WTC11 (cell line): ENCODE measurements at regions not wholly inside any gene's neighbourhood (a gene's known extent, or its start where the extent isn't known, plus 50 kb on each side); places are given as distances from the start of the nearest gene placed in this dataset.

Experiments
- ATAC-seq: fragments of 200-7000 bp; cut with Tn5 transposase; 2 replicates; pipeline ENCODE4 v1.10.0; 2021; ENCODE audit warnings: mild to moderate bottlenecking, moderate library complexity
- CTCF ChIA-PET: fragments of 300-600 bp; sonication (Branson Sonifier 250); formaldehyde crosslinking; loops from one replicate; lab custom pipeline; 2021; ENCODE audit warnings: antibody characterized with exemption; lab: Charles Lee
- POLR2A ChIA-PET: fragments of 350-600 bp; sonication (Branson Sonifier 250); formaldehyde crosslinking; loops from one replicate; lab custom pipeline; 2021; ENCODE audit warnings: antibody characterized with exemption; lab: Charles Lee
- DNase-seq: peaks from one replicate; pipeline ENCODE4 v3.0.0; 2021; ENCODE audit warnings: low spot score
- H3K27ac Mint-ChIP-seq: 2 replicates; pipeline ENCODE4 v1.8.0; 2021; ENCODE audit warnings: mixed read lengths
- H3K27me3 Mint-ChIP-seq: 2 replicates; pipeline ENCODE4 v1.8.0; 2021; ENCODE audit warnings: low read depth, mild to moderate bottlenecking, moderate library complexity, mixed read lengths
- H3K36me3 Mint-ChIP-seq: 2 replicates; pipeline ENCODE4 v1.8.0; 2021; ENCODE audit warnings: mixed read lengths
- H3K4me1 Mint-ChIP-seq: 2 replicates; pipeline ENCODE4 v1.8.0; 2022; ENCODE audit warnings: mixed read lengths
- H3K4me3 Mint-ChIP-seq: 2 replicates; pipeline ENCODE4 v1.8.0; 2021; ENCODE audit warnings: mild to moderate bottlenecking, moderate library complexity, mixed read lengths
- H3K9me3 Mint-ChIP-seq: 2 replicates; pipeline ENCODE4 v1.8.0; 2021; ENCODE audit warnings: mixed read lengths
- CREB1 ChIP-seq: sonication (generic); formaldehyde crosslinking; IDR thresholded peaks from 2 replicates; pipeline ENCODE4 v1.8.0; 2023; ENCODE audit warnings: mild to moderate bottlenecking, missing genetic modification reagents
- EMX1 ChIP-seq: fragments of 250-450 bp; sonication (Bioruptor Pico); IDR thresholded peaks from 2 replicates; pipeline ENCODE4 v1.8.0; 2021; ENCODE audit warnings: mild to moderate bottlenecking
- FOXJ3 ChIP-seq: sonication (generic); formaldehyde crosslinking; IDR thresholded peaks from 2 replicates; pipeline ENCODE4 v1.9.0; 2021; ENCODE audit warnings: missing genetic modification reagents, mild to moderate bottlenecking, borderline replicate concordance
- GABPB1 ChIP-seq: sonication (generic); formaldehyde crosslinking; IDR thresholded peaks from 2 replicates; pipeline ENCODE4 v1.8.1; 2023; ENCODE audit warnings: mild to moderate bottlenecking, missing genetic modification reagents
- IRF1 ChIP-seq: sonication (generic); formaldehyde crosslinking; IDR thresholded peaks from 2 replicates; pipeline ENCODE4 v1.8.0; 2023; ENCODE audit warnings: missing genetic modification reagents
- IRF2 ChIP-seq: sonication (generic); formaldehyde crosslinking; IDR thresholded peaks from 2 replicates; pipeline ENCODE4 v1.8.0; 2022; ENCODE audit warnings: low read depth, missing genetic modification reagents, borderline replicate concordance
- JAZF1 ChIP-seq: fragments of 250-450 bp; sonication (Bioruptor Pico); IDR thresholded peaks from 2 replicates; pipeline ENCODE4 v1.9.0; 2021; ENCODE audit warnings: moderate library complexity, mild to moderate bottlenecking, inconsistent platforms
- KAT7 ChIP-seq: sonication (generic); formaldehyde crosslinking; IDR thresholded peaks from 2 replicates; pipeline ENCODE4 v1.8.1; 2023; ENCODE audit warnings: missing genetic modification reagents, mild to moderate bottlenecking, borderline replicate concordance
- MYBL2 ChIP-seq: sonication (generic); formaldehyde crosslinking; IDR thresholded peaks from 2 replicates; pipeline ENCODE4 v1.8.1; 2023; ENCODE audit warnings: mild to moderate bottlenecking, moderate library complexity, missing genetic modification reagents
- NFE2L1 ChIP-seq: sonication (generic); formaldehyde crosslinking; IDR thresholded peaks from 2 replicates; pipeline ENCODE4 v1.8.1; 2023; ENCODE audit warnings: missing genetic modification reagents
- NR3C1 ChIP-seq: sonication (generic); formaldehyde crosslinking; conservative IDR thresholded peaks from 2 replicates; pipeline ENCODE4 v1.8.1; 2023; ENCODE audit warnings: low read depth, mild to moderate bottlenecking, missing genetic modification reagents
- OVOL2 ChIP-seq: fragments of 250-450 bp; sonication (Bioruptor Pico); IDR thresholded peaks from 2 replicates; pipeline ENCODE4 v1.9.0; 2021; ENCODE audit warnings: mild to moderate bottlenecking, borderline replicate concordance
- SMAD3 ChIP-seq: sonication (generic); formaldehyde crosslinking; IDR thresholded peaks from 2 replicates; pipeline ENCODE4 v1.8.0; 2022; ENCODE audit warnings: missing genetic modification reagents, mild to moderate bottlenecking, borderline replicate concordance
- TCF7 ChIP-seq: sonication (generic); formaldehyde crosslinking; IDR thresholded peaks from 2 replicates; pipeline ENCODE4 v1.8.0; 2022; ENCODE audit warnings: mild to moderate bottlenecking, low read depth, missing genetic modification reagents, moderate library complexity
- TEAD4 ChIP-seq: sonication (generic); formaldehyde crosslinking; IDR thresholded peaks from 2 replicates; pipeline ENCODE4 v1.8.0; 2022; ENCODE audit warnings: mild to moderate bottlenecking, missing genetic modification reagents
- TP53 ChIP-seq: sonication (generic); formaldehyde crosslinking; IDR thresholded peaks from 2 replicates; pipeline ENCODE4 v1.8.1; 2023; ENCODE audit warnings: mild to moderate bottlenecking, missing genetic modification reagents
- ZNF121 ChIP-seq: sonication (generic); formaldehyde crosslinking; IDR thresholded peaks from 2 replicates; pipeline ENCODE4 v1.8.0; 2023; ENCODE audit warnings: missing genetic modification reagents
- ZNF219 ChIP-seq: sonication (generic); formaldehyde crosslinking; IDR thresholded peaks from 2 replicates; pipeline ENCODE4 v1.8.0; 2023; ENCODE audit warnings: missing genetic modification reagents, mild to moderate bottlenecking, borderline replicate concordance
- ZNF317 ChIP-seq: sonication (generic); formaldehyde crosslinking; IDR thresholded peaks from 2 replicates; pipeline ENCODE4 v1.8.1; 2023; ENCODE audit warnings: low read depth, mild to moderate bottlenecking, moderate library complexity, missing genetic modification reagents, borderline replicate concordance
- ZNF416 ChIP-seq: fragments of 250-450 bp; sonication (Bioruptor Pico); IDR thresholded peaks from 2 replicates; pipeline ENCODE4 v1.9.0; 2021; ENCODE audit warnings: mild to moderate bottlenecking, inconsistent platforms
- ZNF425 ChIP-seq: fragments of 250-450 bp; sonication (Bioruptor Pico); conservative IDR thresholded peaks from 2 replicates; pipeline ENCODE4 v1.9.0; 2021; ENCODE audit warnings: mild to moderate bottlenecking
- TF ChIP-seq, protein P1 (sequence below): fragments of 250-450 bp; sonication (Bioruptor Pico); IDR thresholded peaks from 2 replicates; pipeline ENCODE4 v1.8.0; 2021; ENCODE audit warnings: mild to moderate bottlenecking
- TF ChIP-seq, protein P2 (sequence below): fragments of 200-600 bp; IDR thresholded peaks from 2 replicates; pipeline ENCODE4 v1.8.0; 2022; ENCODE audit warnings: antibody characterized with exemption
- TF ChIP-seq, protein P3 (sequence below): sonication (generic); formaldehyde crosslinking; IDR thresholded peaks from 2 replicates; pipeline ENCODE4 v1.8.1; 2022; ENCODE audit warnings: mild to moderate bottlenecking, missing genetic modification reagents, moderate library complexity, borderline replicate concordance
- TF ChIP-seq, protein P4 (sequence below): sonication (generic); formaldehyde crosslinking; conservative IDR thresholded peaks from 2 replicates; pipeline ENCODE4 v1.8.1; 2022; ENCODE audit warnings: mild to moderate bottlenecking, missing genetic modification reagents

GRCh38 chr17:69724238-69724637 is 309.7 kb downstream of the MAP2K6 start:
- DNase-seq (no peak), ATAC-seq (no peak)
- no peaks in the 10 kb centered on the region for H3K9me3 Mint-ChIP-seq
- no peaks in the 10 kb centered on the region for H3K27me3 Mint-ChIP-seq
- no peak for TF ChIP-seq IRF1
- TF ChIP-seq SMAD3 (CRISPR knock-in tag) = no peak
- no peak for TF ChIP-seq ZNF416 (CRISPR knock-in tag)
- TF ChIP-seq TP53 (CRISPR knock-in tag) = no peak
- TF ChIP-seq, protein P1, sequence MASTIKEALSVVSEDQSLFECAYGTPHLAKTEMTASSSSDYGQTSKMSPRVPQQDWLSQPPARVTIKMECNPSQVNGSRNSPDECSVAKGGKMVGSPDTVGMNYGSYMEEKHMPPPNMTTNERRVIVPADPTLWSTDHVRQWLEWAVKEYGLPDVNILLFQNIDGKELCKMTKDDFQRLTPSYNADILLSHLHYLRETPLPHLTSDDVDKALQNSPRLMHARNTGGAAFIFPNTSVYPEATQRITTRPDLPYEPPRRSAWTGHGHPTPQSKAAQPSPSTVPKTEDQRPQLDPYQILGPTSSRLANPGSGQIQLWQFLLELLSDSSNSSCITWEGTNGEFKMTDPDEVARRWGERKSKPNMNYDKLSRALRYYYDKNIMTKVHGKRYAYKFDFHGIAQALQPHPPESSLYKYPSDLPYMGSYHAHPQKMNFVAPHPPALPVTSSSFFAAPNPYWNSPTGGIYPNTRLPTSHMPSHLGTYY (CRISPR knock-in tag) = no peak
- TF ChIP-seq, protein P2, sequence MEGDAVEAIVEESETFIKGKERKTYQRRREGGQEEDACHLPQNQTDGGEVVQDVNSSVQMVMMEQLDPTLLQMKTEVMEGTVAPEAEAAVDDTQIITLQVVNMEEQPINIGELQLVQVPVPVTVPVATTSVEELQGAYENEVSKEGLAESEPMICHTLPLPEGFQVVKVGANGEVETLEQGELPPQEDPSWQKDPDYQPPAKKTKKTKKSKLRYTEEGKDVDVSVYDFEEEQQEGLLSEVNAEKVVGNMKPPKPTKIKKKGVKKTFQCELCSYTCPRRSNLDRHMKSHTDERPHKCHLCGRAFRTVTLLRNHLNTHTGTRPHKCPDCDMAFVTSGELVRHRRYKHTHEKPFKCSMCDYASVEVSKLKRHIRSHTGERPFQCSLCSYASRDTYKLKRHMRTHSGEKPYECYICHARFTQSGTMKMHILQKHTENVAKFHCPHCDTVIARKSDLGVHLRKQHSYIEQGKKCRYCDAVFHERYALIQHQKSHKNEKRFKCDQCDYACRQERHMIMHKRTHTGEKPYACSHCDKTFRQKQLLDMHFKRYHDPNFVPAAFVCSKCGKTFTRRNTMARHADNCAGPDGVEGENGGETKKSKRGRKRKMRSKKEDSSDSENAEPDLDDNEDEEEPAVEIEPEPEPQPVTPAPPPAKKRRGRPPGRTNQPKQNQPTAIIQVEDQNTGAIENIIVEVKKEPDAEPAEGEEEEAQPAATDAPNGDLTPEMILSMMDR = no peak
- TF ChIP-seq TEAD4 (CRISPR knock-in tag) = no peak
- TF ChIP-seq, protein P3, sequence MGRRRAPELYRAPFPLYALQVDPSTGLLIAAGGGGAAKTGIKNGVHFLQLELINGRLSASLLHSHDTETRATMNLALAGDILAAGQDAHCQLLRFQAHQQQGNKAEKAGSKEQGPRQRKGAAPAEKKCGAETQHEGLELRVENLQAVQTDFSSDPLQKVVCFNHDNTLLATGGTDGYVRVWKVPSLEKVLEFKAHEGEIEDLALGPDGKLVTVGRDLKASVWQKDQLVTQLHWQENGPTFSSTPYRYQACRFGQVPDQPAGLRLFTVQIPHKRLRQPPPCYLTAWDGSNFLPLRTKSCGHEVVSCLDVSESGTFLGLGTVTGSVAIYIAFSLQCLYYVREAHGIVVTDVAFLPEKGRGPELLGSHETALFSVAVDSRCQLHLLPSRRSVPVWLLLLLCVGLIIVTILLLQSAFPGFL (CRISPR knock-in tag) = no peak
- no peak for TF ChIP-seq NR3C1 (CRISPR knock-in tag)
- TF ChIP-seq FOXJ3 (CRISPR knock-in tag) = no peak
- TF ChIP-seq ZNF317 (CRISPR knock-in tag) = no peak
- no peak for TF ChIP-seq ZNF219 (CRISPR knock-in tag)
- no peak for TF ChIP-seq GABPB1 (CRISPR knock-in tag)
- TF ChIP-seq CREB1 = no peak
- TF ChIP-seq OVOL2 (CRISPR knock-in tag) = no peak
- no peak for TF ChIP-seq EMX1 (CRISPR knock-in tag)
- ChIA-PET CTCF (interaction anchor here (1.0 to 3.0 kb wide), 6 partner anchors 10 to 420 kb away, joined by 3 to 16 read pairs (median 6); no protein-coding TSS in a partner anchor), POLR2A (interaction anchor here (0.6 kb wide), 1 partner anchor 347 kb away, joined by 3 read pairs; no protein-coding TSS in a partner anchor)
- H3K4me3 Mint-ChIP-seq = no peak overlapping the region
- H3K4me1 Mint-ChIP-seq = peaks cover 4% of the 10 kb centered on the region
- H3K27ac Mint-ChIP-seq = no peak overlapping the region
- H3K36me3 Mint-ChIP-seq = no peaks in the 10 kb centered on the region

DNA sequence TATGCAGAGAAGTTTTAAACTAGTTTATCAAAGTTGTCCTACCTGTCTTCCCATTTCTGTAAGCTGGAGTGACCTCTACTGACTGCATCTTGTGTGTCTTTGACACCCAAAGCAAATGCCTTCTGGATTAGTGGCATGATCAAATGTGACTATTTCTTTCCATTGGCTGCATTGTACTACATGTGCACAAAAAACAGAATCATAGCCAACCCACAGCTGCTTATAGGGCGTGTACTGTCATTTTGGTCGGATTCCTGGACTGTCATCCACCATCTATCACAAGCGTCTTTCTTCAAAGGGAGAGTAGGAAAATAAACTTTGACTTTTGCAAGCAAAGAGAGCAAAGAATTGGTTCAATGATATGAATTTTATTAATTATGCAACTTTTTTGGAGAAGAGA is 310.6 kb downstream of the MAP2K6 start:
- POLR2A ChIA-PET = no interaction called here
- H3K36me3 Mint-ChIP-seq = no peaks in the 10 kb centered on the region
- H3K27me3 Mint-ChIP-seq = no peaks in the 10 kb centered on the region
- TF ChIP-seq ZNF121 (CRISPR knock-in tag) (no peak), NFE2L1 (CRISPR knock-in tag) (no peak), IRF2 (CRISPR knock-in tag) (no peak), JAZF1 (CRISPR knock-in tag) (no peak), ZNF425 (CRISPR knock-in tag) (no peak), SMAD3 (CRISPR knock-in tag) (no peak), TEAD4 (CRISPR knock-in tag) (no peak), ZNF219 (CRISPR knock-in tag) (no peak), MYBL2 (CRISPR knock-in tag) (no peak), KAT7 (CRISPR knock-in tag) (no peak), TCF7 (CRISPR knock-in tag) (no peak), IRF1 (no peak)
- TF ChIP-seq, protein P4, sequence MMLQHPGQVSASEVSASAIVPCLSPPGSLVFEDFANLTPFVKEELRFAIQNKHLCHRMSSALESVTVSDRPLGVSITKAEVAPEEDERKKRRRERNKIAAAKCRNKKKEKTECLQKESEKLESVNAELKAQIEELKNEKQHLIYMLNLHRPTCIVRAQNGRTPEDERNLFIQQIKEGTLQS (CRISPR knock-in tag) = no peak
- TF ChIP-seq, protein P3 (CRISPR knock-in tag) = no peak
- no peak for ATAC-seq
- no peak overlapping the region for H3K4me3 Mint-ChIP-seq
- H3K27ac Mint-ChIP-seq = no peak overlapping the region
- peaks cover 4% of the 10 kb centered on the region for H3K4me1 Mint-ChIP-seq
- H3K9me3 Mint-ChIP-seq = no peaks in the 10 kb centered on the region
- CTCF ChIA-PET = interaction anchor here (3.0 kb wide), 1 partner anchor 77 kb away, joined by 13 read pairs; no protein-coding TSS in a partner anchor
- no peak for DNase-seq
